ENCODE measurements at regions not wholly inside any gene's neighbourhood (a gene's known extent, or its start where the extent isn't known, plus 50 kb on each side); places are given as distances from the start of the nearest gene placed in this dataset.

DNA sequence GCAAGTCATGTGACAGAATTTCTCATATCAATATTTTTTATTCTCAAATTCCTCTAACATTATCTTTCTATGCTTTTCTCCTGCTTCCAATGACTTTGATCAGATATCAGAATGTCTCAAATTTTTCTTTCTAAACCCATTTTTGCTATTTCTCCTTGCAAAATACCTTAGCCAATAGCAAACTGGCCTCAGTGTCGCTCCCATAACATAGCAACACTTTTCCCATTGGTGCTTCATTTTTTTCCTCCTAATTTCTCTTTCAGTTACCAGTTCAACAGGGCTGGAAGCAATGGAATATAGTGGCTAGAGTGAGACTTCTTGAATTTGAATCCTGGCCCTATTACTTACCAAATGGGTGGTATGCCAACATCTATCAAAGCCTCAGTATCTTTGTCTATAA is 1091.6 kb downstream of the C4orf33 start:
- TF ChIP-seq, protein P1, sequence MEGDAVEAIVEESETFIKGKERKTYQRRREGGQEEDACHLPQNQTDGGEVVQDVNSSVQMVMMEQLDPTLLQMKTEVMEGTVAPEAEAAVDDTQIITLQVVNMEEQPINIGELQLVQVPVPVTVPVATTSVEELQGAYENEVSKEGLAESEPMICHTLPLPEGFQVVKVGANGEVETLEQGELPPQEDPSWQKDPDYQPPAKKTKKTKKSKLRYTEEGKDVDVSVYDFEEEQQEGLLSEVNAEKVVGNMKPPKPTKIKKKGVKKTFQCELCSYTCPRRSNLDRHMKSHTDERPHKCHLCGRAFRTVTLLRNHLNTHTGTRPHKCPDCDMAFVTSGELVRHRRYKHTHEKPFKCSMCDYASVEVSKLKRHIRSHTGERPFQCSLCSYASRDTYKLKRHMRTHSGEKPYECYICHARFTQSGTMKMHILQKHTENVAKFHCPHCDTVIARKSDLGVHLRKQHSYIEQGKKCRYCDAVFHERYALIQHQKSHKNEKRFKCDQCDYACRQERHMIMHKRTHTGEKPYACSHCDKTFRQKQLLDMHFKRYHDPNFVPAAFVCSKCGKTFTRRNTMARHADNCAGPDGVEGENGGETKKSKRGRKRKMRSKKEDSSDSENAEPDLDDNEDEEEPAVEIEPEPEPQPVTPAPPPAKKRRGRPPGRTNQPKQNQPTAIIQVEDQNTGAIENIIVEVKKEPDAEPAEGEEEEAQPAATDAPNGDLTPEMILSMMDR (conservative IDR thresholded peaks at IDR 0.05 in 1 of 2, IDR thresholded peaks at IDR 0.05 in 1 of 2; ENCODE audit: low read depth in 1 of 2, low read length in 2 of 2) = no peak
- no peak for TF ChIP-seq EZH2 (IDR thresholded peaks at IDR 0.05; ENCODE audit: low read length, missing control alignments)

Data from fibroblast of lung (primary cell).